SK-N-SH (cell line): ENCODE measurements at regions not wholly inside any gene's neighbourhood (a gene's known extent, or its start where the extent isn't known, plus 50 kb on each side); places are given as distances from the start of the nearest gene placed in this dataset.

Source experiments
- CTCF ChIA-PET: fragments of 300-600, 350-600 bp; formaldehyde crosslinking; extraction: SDS; loops from one replicate; lab custom pipeline; 2021; lab: Yijun Ruan, JAX
- POLR2A ChIA-PET: fragments of 350-600 bp; sonication (Branson Sonifier 250); formaldehyde crosslinking; extraction: SDS; loops from one replicate; lab custom pipeline; 2020; ENCODE audit warnings: antibody characterized with exemption, inconsistent platforms; lab: Yijun Ruan, JAX
- DNase-seq: peaks from one replicate; pipeline ENCODE4 v3.0.0; 2012
- H2AFZ ChIP-seq: fragments of 200-600 bp; sonication (generic); 2 replicates; pipeline ENCODE4 v1.8.1; 2016; ENCODE audit warnings: antibody characterized with exemption, mild to moderate bottlenecking, low read depth
- H3F3A ChIP-seq: fragments of 200-600 bp; sonication (generic); replicated peaks from 2 replicates; pipeline ENCODE3; 2016; ENCODE audit warnings: antibody characterized with exemption, mild to moderate bottlenecking; ENCODE audit not compliant: insufficient read depth
- H3K27ac ChIP-seq, 2 experiments: fragments of 200-500 bp in 1 of 2; fragments of 200-600 bp in 1 of 2; sonication (Bioruptor generic) in 1 of 2; sonication (generic), shearing (Covaris generic) in 1 of 2; 2 replicates each; pipeline versions ENCODE4 v1.5.1 to v1.6.1; 2014 to 2016; ENCODE audit warnings: low read depth in 2 of 2, inconsistent platforms in 1 of 2, low read length in 1 of 2, mild to moderate bottlenecking in 1 of 2, mixed read lengths in 1 of 2
- H3K27me3 ChIP-seq: fragments of 200-600 bp; sonication (generic), shearing (Covaris generic); 2 replicates; pipeline ENCODE4 v1.6.1; 2016; ENCODE audit warnings: mixed run types; ENCODE audit not compliant: insufficient read depth
- H3K36me3 ChIP-seq, 2 experiments: fragments of 200-500 bp in 1 of 2; fragments of 200-600 bp in 1 of 2; sonication (Bioruptor generic) in 1 of 2; sonication (generic) in 1 of 2; replicated peaks in 1 of 2; 2 replicates each; pipeline versions ENCODE3 to v1.5.1; 2014 to 2016; ENCODE audit warnings: low read length in 1 of 2, mild to moderate bottlenecking in 1 of 2; ENCODE audit not compliant: insufficient read depth in 2 of 2, control insufficient read depth in 1 of 2
- H3K4me1 ChIP-seq, 2 experiments: fragments of 200-500 bp in 1 of 2; fragments of 200-600 bp in 1 of 2; sonication (Bioruptor generic) in 1 of 2; sonication (generic), shearing (Covaris generic) in 1 of 2; 2 replicates each; pipeline versions ENCODE4 v1.5.1 to v1.6.1; 2014 to 2016; ENCODE audit warnings: low read depth in 1 of 2, low read length in 1 of 2, mixed run types in 1 of 2; ENCODE audit not compliant: insufficient read depth in 2 of 2, control insufficient read depth in 1 of 2
- H3K4me2 ChIP-seq: fragments of 200-600 bp; sonication (generic), shearing (Covaris generic); 2 replicates; pipeline ENCODE4 v1.6.1; 2017; ENCODE audit warnings: mixed run types
- H3K4me3 ChIP-seq, 2 experiments: fragments of 200-500 bp in 1 of 2; fragments of 200-600 bp in 1 of 2; sonication (Bioruptor generic) in 1 of 2; sonication (generic), shearing (Covaris generic) in 1 of 2; 2 replicates each; pipeline versions ENCODE4 v1.5.1 to v1.8.1; 2014 to 2016; ENCODE audit warnings: low read depth in 2 of 2, inconsistent platforms in 1 of 2, low read length in 1 of 2, mild to moderate bottlenecking in 1 of 2, mixed read lengths in 1 of 2, moderate library complexity in 1 of 2
- H3K79me2 ChIP-seq: fragments of 200-600 bp; sonication (generic); 2 replicates; pipeline ENCODE4 v1.8.1; 2017; ENCODE audit warnings: mild to moderate bottlenecking; ENCODE audit not compliant: insufficient read depth
- H3K9ac ChIP-seq: fragments of 200-600 bp; sonication (generic); 2 replicates; pipeline ENCODE4 v1.6.1; 2017; ENCODE audit warnings: mixed run types
- H3K9me2 ChIP-seq: fragments of 200-600 bp; sonication (generic); 2 replicates; pipeline ENCODE4 v1.6.1; 2017; ENCODE audit warnings: mixed run types
- H3K9me3 ChIP-seq: fragments of 200-600 bp; sonication (generic); 2 replicates; pipeline ENCODE4 v1.6.1; 2017; ENCODE audit warnings: mixed run types, mild to moderate bottlenecking, moderate library complexity
- H4K20me1 ChIP-seq: fragments of 200-600 bp; sonication (generic); 2 replicates; pipeline ENCODE4 v1.6.1; 2017; ENCODE audit warnings: mild to moderate bottlenecking, mixed run types; ENCODE audit not compliant: insufficient read depth
- FOSL2 ChIP-seq: IDR thresholded peaks from 2 replicates; pipeline ENCODE4 v1.4.0; 2012; ENCODE audit warnings: low read depth, mild to moderate bottlenecking, moderate library complexity, borderline replicate concordance
- FOXM1 ChIP-seq: IDR thresholded peaks from 2 replicates; pipeline ENCODE4 v1.4.0; 2012; ENCODE audit warnings: low read depth, mild to moderate bottlenecking
- JUND ChIP-seq: IDR thresholded peaks from 2 replicates; pipeline ENCODE4 v1.4.0; 2012
- MXI1 ChIP-seq: IDR thresholded peaks from 2 replicates; pipeline ENCODE4 v1.6.1; 2012; ENCODE audit warnings: mild to moderate bottlenecking, low read depth, low read length, improper control_type of control experiment
- NFIC ChIP-seq: IDR thresholded peaks from 2 replicates; pipeline ENCODE4 v1.4.0; 2012; ENCODE audit warnings: borderline replicate concordance
- PBX3 ChIP-seq: IDR thresholded peaks from 2 replicates; pipeline ENCODE4; 2012
- POLR2AphosphoS5 ChIP-seq: IDR thresholded peaks from 2 replicates; pipeline ENCODE4 v1.6.1; 2012; ENCODE audit warnings: low read depth, low read length
- RAD21 ChIP-seq: IDR thresholded peaks from 2 replicates; pipeline ENCODE4 v1.6.1; 2012; ENCODE audit warnings: mild to moderate bottlenecking, low read length
- RCOR1 ChIP-seq: fragments of 150-350 bp; IDR thresholded peaks from 2 replicates; pipeline ENCODE4 v1.6.1; 2017; ENCODE audit warnings: antibody characterized with exemption, low read length
- REST ChIP-seq: IDR thresholded peaks from 2 replicates; pipeline ENCODE4 v1.6.1; 2012; ENCODE audit warnings: mild to moderate bottlenecking, low read depth, low read length, moderate library complexity
- SMC3 ChIP-seq: IDR thresholded peaks from 2 replicates; pipeline ENCODE4 v1.6.1; 2012; ENCODE audit warnings: low read depth, low read length, improper control_type of control experiment
- TAF1 ChIP-seq: IDR thresholded peaks from 2 replicates; pipeline ENCODE4 v1.6.1; 2012; ENCODE audit warnings: low read depth, mild to moderate bottlenecking, low read length, moderate library complexity, borderline replicate concordance
- TCF12 ChIP-seq: IDR thresholded peaks from 2 replicates; pipeline ENCODE4 v1.4.0; 2012
- WGBS: methylation state at CpG from one replicate; pipeline ENCODE4 v1.1.6; 2017; ENCODE audit warnings: low lambda C conversion rate; 5-methylcytosine and 5-hydroxymethylcytosine counted together
- TF ChIP-seq, protein P1 (sequence below): fragments of 150-350 bp; IDR thresholded peaks from 2 replicates; pipeline ENCODE4 v1.6.1; 2017; ENCODE audit warnings: antibody characterized with exemption, low read length, low read depth, borderline replicate concordance

- no peak for TF ChIP-seq REST
- no peak for TF ChIP-seq TAF1
- TF ChIP-seq POLR2AphosphoS5: no peak
- TF ChIP-seq FOXM1: no peak
- no peak for TF ChIP-seq RCOR1
- TF ChIP-seq SMC3: no peak
- TF ChIP-seq JUND: no peak
- TF ChIP-seq NFIC: no peak
- TF ChIP-seq MXI1: no peak
Observed at GRCh38 chr6:121668259-121668658, 232.8 kb downstream of the GJA1 start (continued).

- CTCF ChIA-PET: no interaction called here
- POLR2A ChIA-PET: no interaction called here
Observed at GRCh38 chr6:121670511-121670910, 235.1 kb downstream of the GJA1 start.

GRCh38 chr6:121677571-121677970, 242.1 kb downstream of the GJA1 start:
- POLR2A ChIA-PET: no interaction called here
- no peaks in the 10 kb centered on the region for H3K4me1 ChIP-seq
- no peak overlapping the region for H3K4me2 ChIP-seq
- TF ChIP-seq TCF12 (no peak), PBX3 (no peak)
- TF ChIP-seq, protein P1, sequence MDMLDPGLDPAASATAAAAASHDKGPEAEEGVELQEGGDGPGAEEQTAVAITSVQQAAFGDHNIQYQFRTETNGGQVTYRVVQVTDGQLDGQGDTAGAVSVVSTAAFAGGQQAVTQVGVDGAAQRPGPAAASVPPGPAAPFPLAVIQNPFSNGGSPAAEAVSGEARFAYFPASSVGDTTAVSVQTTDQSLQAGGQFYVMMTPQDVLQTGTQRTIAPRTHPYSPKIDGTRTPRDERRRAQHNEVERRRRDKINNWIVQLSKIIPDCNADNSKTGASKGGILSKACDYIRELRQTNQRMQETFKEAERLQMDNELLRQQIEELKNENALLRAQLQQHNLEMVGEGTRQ: no peak
- no peak for DNase-seq
- WGBS: 71% methylated on average over 1 of the region's 1 CpG
- no peaks in the 10 kb centered on the region for H3K36me3 ChIP-seq
- no peak overlapping the region for H3K9ac ChIP-seq
- H3K79me2 ChIP-seq: no peaks in the 10 kb centered on the region
- no peaks in the 10 kb centered on the region for H4K20me1 ChIP-seq
- no peaks in the 10 kb centered on the region for H3K9me3 ChIP-seq
- H3K9me2 ChIP-seq: no peaks in the 10 kb centered on the region
- no peak overlapping the region for H3K27ac ChIP-seq
- CTCF ChIA-PET: no interaction called here
- no peak overlapping the region for H3K4me3 ChIP-seq
- H3K27me3 ChIP-seq: no peaks in the 10 kb centered on the region
- no peak overlapping the region for H2AFZ ChIP-seq
- no peaks in the 10 kb centered on the region for H3F3A ChIP-seq

More at GRCh38 chr6:121670511-121670910, 235.1 kb downstream of the GJA1 start:
- 96% methylated on average over 2 of the region's 2 CpGs for WGBS
- no peak for TF ChIP-seq RAD21
- peak; percentile 12; the same call in 1 of the 2 replicates for TF ChIP-seq FOSL2
- TF ChIP-seq, all 33 proteins: peak for 1
- Histone ChIP-seq H3K36me3 (no peaks in the 10 kb centered on the region), H3K27ac (peak overlapping the region in 1 of 2 experiments; percentile 52; a peak in 2 of 4 replicates), H3F3A (peaks cover 11% of the 10 kb centered on the region), H3K9ac (no peak overlapping the region), H3K27me3 (no peaks in the 10 kb centered on the region), H3K4me3 (no peak overlapping the region), H4K20me1 (no peaks in the 10 kb centered on the region), H3K9me2 (no peaks in the 10 kb centered on the region), H3K4me2 (no peak overlapping the region), H3K79me2 (no peaks in the 10 kb centered on the region), H2AFZ (no peak overlapping the region), H3K4me1 (peaks cover 0 to 13% of the 10 kb centered on the region in 2 experiments; a peak in 1 of 4 replicates), H3K9me3 (no peaks in the 10 kb centered on the region)
- DNase-seq: no peak
